ENCODE measurements at regions not wholly inside any gene's neighbourhood (a gene's known extent, or its start where the extent isn't known, plus 50 kb on each side); places are given as distances from the start of the nearest gene placed in this dataset.

GRCh38 chr10:62648921-62649320 lies 155.6 kb upstream of the ADO start:
- H3K4me1 ChIP-seq (ENCODE audit: control insufficient read depth in 2 of 3, insufficient read depth in 2 of 3, low read depth in 1 of 3, low read length in 3 of 3), result no peaks in the 10 kb centered on the region

GRCh38 chr10:62650411-62650810 lies 154.1 kb upstream of the ADO start:
- no peak overlapping the region for H3K9ac ChIP-seq (ENCODE audit: low read length in 3 of 3)
- intact Hi-C loops (cut with DNase I), result no loop called here
- H3K4me1 ChIP-seq (ENCODE audit: control insufficient read depth in 2 of 3, insufficient read depth in 2 of 3, low read depth in 1 of 3, low read length in 3 of 3), result no peaks in the 10 kb centered on the region
- H3K27me3 ChIP-seq (ENCODE audit: control insufficient read depth, insufficient read depth, low read length), result no peaks in the 10 kb centered on the region
- FAIRE-seq, result no peak
- H3K9me3 ChIP-seq (ENCODE audit: control insufficient read depth in 2 of 3, insufficient read depth in 1 of 3, low read length in 3 of 3), result no peaks in the 10 kb centered on the region
- DNase-seq, result no peak
- H3K36me3 ChIP-seq (ENCODE audit: control insufficient read depth in 2 of 3, insufficient read depth in 3 of 3, low read length in 3 of 3), result no peaks in the 10 kb centered on the region
- H3K27ac ChIP-seq (ENCODE audit: low read depth in 2 of 2, low read length in 2 of 2), result no peak overlapping the region
- H3K4me3 ChIP-seq (ENCODE audit: low read length in 3 of 3), result no peak overlapping the region
- TF ChIP-seq CTCF (IDR thresholded peaks at IDR 0.05; ENCODE audit: borderline replicate concordance, extremely low read depth, insufficient read depth), result no peak

More at GRCh38 chr10:62648921-62649320, 155.6 kb upstream of the ADO start:
- FAIRE-seq, result no peak
- no peak overlapping the region for H3K9ac ChIP-seq (ENCODE audit: low read length in 3 of 3)
- no peak overlapping the region for H3K27ac ChIP-seq (ENCODE audit: low read depth in 2 of 2, low read length in 2 of 2)
- intact Hi-C loops (cut with DNase I), result no loop called here
- H3K4me3 ChIP-seq (ENCODE audit: low read length in 3 of 3), result no peak overlapping the region
- no peak for TF ChIP-seq CTCF (IDR thresholded peaks at IDR 0.05; ENCODE audit: borderline replicate concordance, extremely low read depth, insufficient read depth)
- H3K9me3 ChIP-seq (ENCODE audit: control insufficient read depth in 2 of 3, insufficient read depth in 1 of 3, low read length in 3 of 3), result no peaks in the 10 kb centered on the region
- H3K27me3 ChIP-seq (ENCODE audit: control insufficient read depth, insufficient read depth, low read length), result no peaks in the 10 kb centered on the region
- DNase-seq, result no peak
- no peaks in the 10 kb centered on the region for H3K36me3 ChIP-seq (ENCODE audit: control insufficient read depth in 2 of 3, insufficient read depth in 3 of 3, low read length in 3 of 3)

GRCh38 chr10:62651341-62651740 lies 153.2 kb upstream of the ADO start:
- no peak for FAIRE-seq
- DNase-seq, result no peak
- intact Hi-C loops (cut with DNase I), result no loop called here
- no peak overlapping the region for H3K9ac ChIP-seq (ENCODE audit: low read length in 3 of 3)
- H3K27me3 ChIP-seq (ENCODE audit: control insufficient read depth, insufficient read depth, low read length), result no peaks in the 10 kb centered on the region
- no peak overlapping the region for H3K27ac ChIP-seq (ENCODE audit: low read depth in 2 of 2, low read length in 2 of 2)
- TF ChIP-seq CTCF (IDR thresholded peaks at IDR 0.05; ENCODE audit: borderline replicate concordance, extremely low read depth, insufficient read depth), result no peak
- H3K4me3 ChIP-seq (ENCODE audit: low read length in 3 of 3), result no peak overlapping the region
- no peaks in the 10 kb centered on the region for H3K36me3 ChIP-seq (ENCODE audit: control insufficient read depth in 2 of 3, insufficient read depth in 3 of 3, low read length in 3 of 3)
- no peaks in the 10 kb centered on the region for H3K4me1 ChIP-seq (ENCODE audit: control insufficient read depth in 2 of 3, insufficient read depth in 2 of 3, low read depth in 1 of 3, low read length in 3 of 3)
- no peaks in the 10 kb centered on the region for H3K9me3 ChIP-seq (ENCODE audit: control insufficient read depth in 2 of 3, insufficient read depth in 1 of 3, low read length in 3 of 3)

- Histone ChIP-seq H3K4me3 (ENCODE audit: low read length in 3 of 3) (no peak overlapping the region), H3K36me3 (ENCODE audit: control insufficient read depth in 2 of 3, insufficient read depth in 3 of 3, low read length in 3 of 3) (no peaks in the 10 kb centered on the region), H3K27me3 (ENCODE audit: control insufficient read depth, insufficient read depth, low read length) (no peaks in the 10 kb centered on the region), H3K9me3 (ENCODE audit: control insufficient read depth in 2 of 3, insufficient read depth in 1 of 3, low read length in 3 of 3) (no peaks in the 10 kb centered on the region), H3K27ac (ENCODE audit: low read depth in 2 of 2, low read length in 2 of 2) (no peak overlapping the region), H3K4me1 (ENCODE audit: control insufficient read depth in 2 of 3, insufficient read depth in 2 of 3, low read depth in 1 of 3, low read length in 3 of 3) (no peaks in the 10 kb centered on the region), H3K9ac (ENCODE audit: low read length in 3 of 3) (no peak overlapping the region)
- intact Hi-C loops (cut with DNase I), result no loop called here
- no peak for TF ChIP-seq CTCF (IDR thresholded peaks at IDR 0.05; ENCODE audit: borderline replicate concordance, extremely low read depth, insufficient read depth)
- DNase-seq (no peak), FAIRE-seq (no peak)
Observed at GRCh38 chr10:62652114-62652513, 152.4 kb upstream of the ADO start.

Measured in kidney (tissue), 13 donors.